Mesothelial cell of epicardium (in vitro differentiated cells): ENCODE measurements at regions not wholly inside any gene's neighbourhood (a gene's known extent, or its start where the extent isn't known, plus 50 kb on each side); places are given as distances from the start of the nearest gene placed in this dataset.

Source experiments
- DNase-seq, 2 experiments: peaks; one replicate each; pipeline ENCODE4 v3.0.0; 2021; ENCODE audit warnings: low spot score in 2 of 2; ENCODE audit not compliant: unreplicated experiment in 2 of 2
- H3K27ac Mint-ChIP-seq: 2 replicates; pipeline ENCODE4 v1.8.0; 2021; ENCODE audit warnings: mixed read lengths
- H3K27me3 Mint-ChIP-seq: 2 replicates; pipeline ENCODE4 v1.8.0; 2021; ENCODE audit warnings: low read depth, mixed read lengths
- H3K36me3 Mint-ChIP-seq: 2 replicates; pipeline ENCODE4 v1.8.0; 2021; ENCODE audit warnings: mixed read lengths
- H3K4me1 Mint-ChIP-seq: 2 replicates; pipeline ENCODE4 v1.8.0; 2021; ENCODE audit warnings: mixed read lengths
- H3K4me3 Mint-ChIP-seq: 2 replicates; pipeline ENCODE4 v1.8.0; 2021; ENCODE audit warnings: mild to moderate bottlenecking, moderate library complexity, mixed read lengths
- H3K9me3 Mint-ChIP-seq: 2 replicates; pipeline ENCODE4 v1.8.0; 2021; ENCODE audit warnings: mixed read lengths
- CTCF ChIP-seq: fragments of 200-600 bp; sonication (generic); IDR thresholded peaks from one replicate; pipeline ENCODE4 v1.5.0; 2021; ENCODE audit warnings: antibody characterized with exemption; ENCODE audit not compliant: unreplicated experiment

- Mint-ChIP-seq H3K9me3 (peaks cover 6% of the 10 kb centered on the region), H3K4me1 (no peaks in the 10 kb centered on the region), H3K4me3 (no peak overlapping the region), H3K36me3 (no peaks in the 10 kb centered on the region), H3K27me3 (peaks cover 24% of the 10 kb centered on the region), H3K27ac (no peak overlapping the region)
- DNase-seq: no peak
- no peak for TF ChIP-seq CTCF
Observed at GRCh38 chr20:24366336-24367004, 103.0 kb upstream of the SYNDIG1 start.

- Mint-ChIP-seq H3K36me3 (no peaks in the 10 kb centered on the region), H3K9me3 (peaks cover 6% of the 10 kb centered on the region), H3K4me1 (no peaks in the 10 kb centered on the region)
Observed at GRCh38 chr20:24365670-24366069, 103.8 kb upstream of the SYNDIG1 start.

GRCh38 chr20:24364482-24364881 is 104.9 kb upstream of the SYNDIG1 start:
- Mint-ChIP-seq H3K9me3 (peaks cover 6% of the 10 kb centered on the region), H3K27ac (no peak overlapping the region), H3K36me3 (no peaks in the 10 kb centered on the region), H3K4me1 (no peaks in the 10 kb centered on the region), H3K27me3 (peaks cover 28% of the 10 kb centered on the region), H3K4me3 (no peak overlapping the region)
- TF ChIP-seq CTCF: no peak
- no peak for DNase-seq

More at GRCh38 chr20:24365670-24366069, 103.8 kb upstream of the SYNDIG1 start:
- Mint-ChIP-seq H3K4me3 (no peak overlapping the region), H3K27ac (no peak overlapping the region), H3K27me3 (peaks cover 24% of the 10 kb centered on the region)
- TF ChIP-seq CTCF: no peak
- no peak for DNase-seq

- H3K4me3 Mint-ChIP-seq: no peak overlapping the region
- H3K27me3 Mint-ChIP-seq: peaks cover 20% of the 10 kb centered on the region
- H3K9me3 Mint-ChIP-seq: peaks cover 6% of the 10 kb centered on the region
- DNase-seq: no peak
- no peak for TF ChIP-seq CTCF
- no peak overlapping the region for H3K27ac Mint-ChIP-seq
- no peaks in the 10 kb centered on the region for H3K36me3 Mint-ChIP-seq
- H3K4me1 Mint-ChIP-seq: no peaks in the 10 kb centered on the region
Observed at GRCh38 chr20:24363031-24363430, 106.4 kb upstream of the SYNDIG1 start.

- no peak for TF ChIP-seq CTCF
- H3K4me1 Mint-ChIP-seq: no peaks in the 10 kb centered on the region
- H3K27ac Mint-ChIP-seq: no peak overlapping the region
- H3K36me3 Mint-ChIP-seq: no peaks in the 10 kb centered on the region
- H3K4me3 Mint-ChIP-seq: no peak overlapping the region
- peaks cover 6% of the 10 kb centered on the region for H3K9me3 Mint-ChIP-seq
- peaks cover 14% of the 10 kb centered on the region for H3K27me3 Mint-ChIP-seq
- DNase-seq: no peak
Observed at GRCh38 chr20:24362080-24362479, 107.3 kb upstream of the SYNDIG1 start.
